ENCODE measurements at regions not wholly inside any gene's neighbourhood (a gene's known extent, or its start where the extent isn't known, plus 50 kb on each side); places are given as distances from the start of the nearest gene placed in this dataset.
"Not testable (repeated sequence)": the region's sequence is repeated elsewhere in the genome, so short reads cannot be mapped to it uniquely, and the experiment has no call there.

DNA sequence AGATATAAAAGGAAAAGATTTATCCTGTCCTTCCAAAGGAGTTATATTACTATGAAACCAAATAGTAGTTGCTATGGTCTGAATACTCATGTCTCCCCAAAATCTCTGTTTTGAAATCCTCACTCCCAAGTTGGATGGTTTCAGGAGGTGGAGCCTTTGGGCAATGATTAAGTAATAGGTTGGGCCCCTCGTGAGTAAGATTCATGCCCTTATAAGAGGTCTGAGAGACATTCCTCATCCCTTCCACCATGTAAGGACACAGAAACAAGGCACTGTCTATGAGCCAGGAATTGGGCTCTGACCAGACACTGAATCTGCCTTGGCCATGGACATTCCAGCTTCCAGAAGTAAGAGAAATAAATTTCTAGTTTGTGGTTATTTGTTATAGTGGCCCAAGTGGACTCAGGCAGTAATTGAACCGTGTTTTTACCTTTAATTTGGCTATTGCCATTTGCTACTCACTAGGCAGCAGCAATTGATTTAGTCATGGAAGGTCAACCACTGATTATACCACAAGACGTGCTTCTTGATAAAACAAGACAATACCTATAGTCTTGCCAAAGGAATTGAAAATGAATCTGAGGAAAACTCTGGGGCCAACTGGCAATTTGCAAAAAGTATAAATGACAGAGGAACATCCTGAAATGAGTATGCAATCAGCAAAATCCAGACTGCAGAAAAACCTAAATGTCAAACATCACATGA is 717.4 kb upstream of the SPRY2 start:
- DNase-seq, result no peak
- Histone ChIP-seq H3K36me3 (replicated peaks; ENCODE audit: control insufficient read depth, insufficient read depth, low read length) (no peaks in the 10 kb centered on the region), H3K4me3 (ENCODE audit: insufficient read depth, low read depth, low read length) (no peak overlapping the region), H3K27me3 (ENCODE audit: control insufficient read depth, insufficient read depth, low read length) (no peaks in the 10 kb centered on the region)

DNA sequence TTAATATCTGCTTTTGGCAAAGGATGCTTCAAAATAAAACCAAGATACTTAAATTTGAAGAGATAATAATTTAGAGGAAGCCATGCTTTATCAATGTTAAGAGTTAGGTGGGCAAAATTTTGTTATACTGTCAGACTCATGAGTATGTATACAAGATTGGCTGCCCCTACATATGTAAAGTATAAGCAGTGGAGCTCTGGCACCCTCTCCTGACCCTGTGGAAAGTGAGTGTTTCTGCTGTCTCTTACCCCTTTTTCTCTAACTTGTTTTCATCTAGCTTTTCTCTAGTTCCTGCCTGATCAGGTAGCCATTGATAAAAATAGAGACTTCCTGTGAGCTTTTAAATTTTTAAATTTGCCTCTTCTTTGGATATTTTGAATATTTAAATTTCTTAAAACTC is 710.9 kb upstream of the SPRY2 start:
- peak; percentile 3 for DNase-seq

DNA sequence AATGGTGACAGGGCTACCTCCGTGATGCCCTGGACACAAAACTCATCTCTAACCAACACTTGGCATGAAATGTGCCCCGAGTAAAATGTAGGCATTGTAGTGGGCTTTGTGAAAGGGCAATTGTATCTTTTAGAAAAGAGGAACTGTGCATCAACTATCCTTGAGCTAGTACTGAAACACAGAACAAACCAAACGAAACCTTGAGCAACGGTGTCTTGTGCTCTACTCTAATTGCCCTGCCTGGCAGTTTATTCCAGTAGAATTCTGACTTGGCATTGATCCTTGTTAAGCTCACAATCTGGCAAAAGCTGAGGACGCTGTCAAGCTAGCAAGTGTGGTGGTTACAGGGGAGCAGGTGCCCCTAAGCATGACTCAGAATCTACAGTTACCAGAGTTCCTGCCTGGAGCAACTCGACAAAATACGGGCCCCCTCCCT is 707.1 kb upstream of the SPRY2 start:
- no peak for DNase-seq
- H3K27me3 ChIP-seq (ENCODE audit: control insufficient read depth, insufficient read depth, low read length), result no peaks in the 10 kb centered on the region
- H3K36me3 ChIP-seq (replicated peaks; ENCODE audit: control insufficient read depth, insufficient read depth, low read length), result no peaks in the 10 kb centered on the region
- no peak overlapping the region for H3K4me3 ChIP-seq (ENCODE audit: insufficient read depth, low read depth, low read length)

More for the DNA sequence above, 710.9 kb upstream of the SPRY2 start:
- Histone ChIP-seq H3K4me3 (ENCODE audit: insufficient read depth, low read depth, low read length) (no peak overlapping the region), H3K36me3 (replicated peaks; ENCODE audit: control insufficient read depth, insufficient read depth, low read length) (no peaks in the 10 kb centered on the region), H3K27me3 (ENCODE audit: control insufficient read depth, insufficient read depth, low read length) (no peaks in the 10 kb centered on the region)

DNA sequence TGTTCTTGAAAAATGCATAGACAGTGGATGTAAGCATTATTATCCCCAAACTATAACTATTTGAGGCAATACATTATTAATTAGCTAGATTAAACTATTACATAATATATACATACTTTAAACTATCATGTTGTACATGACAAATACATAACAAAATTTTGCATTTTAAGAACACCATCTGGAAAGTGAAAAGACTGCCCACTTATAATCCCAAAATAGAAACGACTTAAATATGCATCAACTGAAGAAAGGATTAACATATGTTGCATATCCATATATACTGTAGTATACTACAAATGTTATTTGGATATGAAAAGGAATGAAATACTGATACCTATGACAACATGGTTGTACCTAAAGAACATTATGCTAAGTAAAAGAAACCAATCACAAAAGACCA is 700.8 kb upstream of the SPRY2 start:
- H3K27me3 ChIP-seq (ENCODE audit: control insufficient read depth, insufficient read depth, low read length), result no peaks in the 10 kb centered on the region
- H3K36me3 ChIP-seq (replicated peaks; ENCODE audit: control insufficient read depth, insufficient read depth, low read length), result no peaks in the 10 kb centered on the region
- no peak overlapping the region for H3K4me3 ChIP-seq (ENCODE audit: insufficient read depth, low read depth, low read length)
- DNase-seq, result no peak

DNA sequence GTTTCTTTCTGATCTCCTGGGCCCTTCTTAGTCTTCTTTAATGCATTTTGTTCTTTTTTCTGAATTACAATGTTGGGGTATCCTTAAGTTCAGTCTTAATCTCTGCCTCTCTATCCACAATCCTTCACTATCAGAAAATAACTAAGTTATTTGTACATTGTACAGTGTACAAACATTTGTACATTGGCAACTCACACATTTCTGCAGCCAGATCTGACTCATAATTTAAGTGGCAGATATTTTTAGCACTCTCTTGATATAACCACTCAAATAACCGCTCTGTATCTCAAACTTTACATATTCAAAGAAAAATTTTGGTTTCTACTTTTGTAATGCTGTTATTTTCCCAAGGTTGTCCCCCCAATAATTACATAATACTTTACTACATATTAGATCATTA is 691.1 kb upstream of the SPRY2 start:
- Histone ChIP-seq H3K36me3 (replicated peaks; ENCODE audit: control insufficient read depth, insufficient read depth, low read length) (no peaks in the 10 kb centered on the region), H3K4me3 (ENCODE audit: insufficient read depth, low read depth, low read length) (no peak overlapping the region), H3K27me3 (ENCODE audit: control insufficient read depth, insufficient read depth, low read length) (no peaks in the 10 kb centered on the region)
- no peak for DNase-seq

DNA sequence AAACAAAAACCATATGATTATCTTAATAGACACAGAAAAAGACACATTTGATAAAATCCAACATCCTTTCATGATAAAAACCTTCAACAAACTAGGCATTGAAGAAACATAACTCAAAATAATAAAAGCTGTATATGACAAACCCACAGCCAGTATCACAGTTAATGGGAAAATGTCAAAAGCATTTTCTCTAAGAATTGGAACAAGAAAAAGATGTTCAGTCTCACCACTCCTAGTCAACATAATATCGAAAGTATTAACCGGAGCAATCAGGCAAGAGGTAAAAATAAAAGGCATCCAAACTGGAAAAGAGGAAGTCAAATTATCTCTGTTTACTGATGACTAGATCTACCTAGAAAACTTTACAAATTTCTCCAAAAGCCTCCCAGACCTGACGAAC is 684.2 kb upstream of the SPRY2 start:
- H3K27me3 ChIP-seq (ENCODE audit: control insufficient read depth, insufficient read depth, low read length), result no peaks in the 10 kb centered on the region
- no peaks in the 10 kb centered on the region for H3K36me3 ChIP-seq (replicated peaks; ENCODE audit: control insufficient read depth, insufficient read depth, low read length)
- H3K4me3 ChIP-seq (ENCODE audit: insufficient read depth, low read depth, low read length), result no peak overlapping the region
- DNase-seq, result no peak

DNA sequence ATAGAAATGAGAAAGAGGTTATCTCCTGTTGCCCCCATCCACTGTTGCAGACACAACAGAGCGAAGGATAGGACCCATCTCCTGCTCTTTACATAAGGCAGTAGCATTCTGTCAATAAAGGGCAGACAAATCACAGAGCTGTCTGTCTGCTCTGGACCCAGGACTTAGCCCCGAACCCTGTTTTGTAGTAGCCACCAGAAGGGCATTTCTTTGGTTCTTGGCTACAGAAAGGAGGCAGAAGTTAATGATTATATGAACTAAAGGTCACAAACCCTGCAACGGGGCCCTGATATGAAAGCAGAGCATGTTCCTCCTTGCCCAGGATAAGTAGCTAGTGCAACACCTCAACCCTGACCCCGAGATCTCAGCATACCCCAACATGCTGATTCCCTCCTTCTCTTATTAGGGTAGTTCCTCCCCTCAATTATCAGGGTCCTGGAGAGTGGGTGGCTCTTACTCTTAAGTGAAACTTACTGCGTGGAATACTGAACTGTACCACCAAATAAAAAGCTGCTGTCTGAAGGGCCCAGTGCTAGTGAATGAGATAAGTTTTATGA is 680.4 kb upstream of the SPRY2 start:
- H3K36me3 ChIP-seq (replicated peaks; ENCODE audit: control insufficient read depth, insufficient read depth, low read length), result no peaks in the 10 kb centered on the region; the same call in 1 of the 2 replicates
- H3K4me3 ChIP-seq (ENCODE audit: insufficient read depth, low read depth, low read length), result no peak overlapping the region
- no peak for DNase-seq
- no peaks in the 10 kb centered on the region for H3K27me3 ChIP-seq (ENCODE audit: control insufficient read depth, insufficient read depth, low read length)

DNA sequence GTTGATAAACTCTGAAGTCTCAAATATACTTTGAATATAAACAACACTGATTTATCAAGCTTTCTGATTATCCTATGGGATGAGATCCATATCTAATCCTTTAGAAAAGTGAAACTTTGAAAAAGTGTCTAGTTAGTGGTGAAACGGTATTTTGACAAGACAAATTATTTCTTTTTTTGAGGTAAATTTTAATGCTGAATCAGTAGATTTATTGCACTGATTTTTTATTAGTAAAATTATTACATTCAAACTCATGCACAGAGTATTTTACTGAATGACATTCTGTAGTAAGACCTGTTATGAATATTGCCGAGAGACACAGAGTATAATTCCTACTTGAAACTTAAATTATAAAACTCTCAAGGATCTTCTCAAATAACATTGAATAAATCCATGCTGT is 679.1 kb upstream of the SPRY2 start:
- no peaks in the 10 kb centered on the region; the same call in 1 of the 2 replicates for H3K36me3 ChIP-seq (replicated peaks; ENCODE audit: control insufficient read depth, insufficient read depth, low read length)
- H3K4me3 ChIP-seq (ENCODE audit: insufficient read depth, low read depth, low read length), result no peak overlapping the region
- no peak for DNase-seq
- H3K27me3 ChIP-seq (ENCODE audit: control insufficient read depth, insufficient read depth, low read length), result no peaks in the 10 kb centered on the region

DNA sequence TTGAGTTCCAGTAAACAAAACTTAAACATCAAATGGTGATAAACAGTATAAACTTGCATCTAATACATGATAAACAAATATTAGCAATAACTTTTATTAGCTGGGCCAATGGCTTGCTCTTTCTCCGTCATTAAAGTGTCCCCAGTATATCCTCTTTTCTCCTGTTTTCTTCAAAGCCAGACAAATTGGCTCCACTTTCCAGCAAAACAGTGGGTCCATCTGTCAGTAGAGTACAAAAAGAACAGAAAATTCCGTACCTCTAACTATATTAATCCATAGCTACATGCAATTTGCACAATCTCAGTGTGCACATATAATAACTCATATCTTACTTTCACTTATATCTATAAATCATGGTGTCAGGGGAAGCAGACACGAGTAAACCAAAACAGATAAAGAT is 678.0 kb upstream of the SPRY2 start:
- H3K36me3 ChIP-seq (replicated peaks; ENCODE audit: control insufficient read depth, insufficient read depth, low read length), result no peaks in the 10 kb centered on the region; the same call in 1 of the 2 replicates
- H3K27me3 ChIP-seq (ENCODE audit: control insufficient read depth, insufficient read depth, low read length), result no peaks in the 10 kb centered on the region
- no peak overlapping the region for H3K4me3 ChIP-seq (ENCODE audit: insufficient read depth, low read depth, low read length)
- no peak for DNase-seq

DNA sequence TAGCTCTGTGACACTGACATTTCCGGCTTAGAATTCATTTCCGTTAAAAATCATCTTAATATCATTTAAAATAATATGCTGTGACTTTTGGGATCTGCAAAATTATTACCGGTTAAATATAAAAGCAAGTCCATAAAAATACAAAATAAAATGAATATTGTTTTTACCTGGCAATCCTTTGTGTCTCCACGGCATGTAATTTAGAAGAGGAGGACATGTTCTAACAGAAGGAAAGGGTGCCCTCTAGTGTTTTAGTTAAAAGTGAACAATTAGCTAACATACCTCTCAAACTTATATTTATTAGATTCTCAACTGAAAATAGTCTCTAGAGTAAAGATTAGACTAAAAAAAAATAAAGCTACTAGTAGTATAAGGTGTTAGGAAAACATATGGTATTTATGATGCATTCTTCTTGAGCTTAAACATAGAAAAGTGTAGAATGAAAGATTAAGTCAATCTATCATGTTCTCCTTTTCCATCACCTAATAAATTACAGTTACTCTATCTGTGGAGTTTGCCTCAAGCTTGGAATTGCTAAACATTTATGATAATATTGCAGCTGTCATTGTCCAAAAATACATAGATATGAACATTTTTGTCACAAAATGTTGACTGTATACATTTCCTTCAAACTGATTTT is 676.7 kb upstream of the SPRY2 start:
- Histone ChIP-seq H3K36me3 (replicated peaks; ENCODE audit: control insufficient read depth, insufficient read depth, low read length) (no peaks in the 10 kb centered on the region; the same call in 1 of the 2 replicates), H3K4me3 (ENCODE audit: insufficient read depth, low read depth, low read length) (no peak overlapping the region), H3K27me3 (ENCODE audit: control insufficient read depth, insufficient read depth, low read length) (no peaks in the 10 kb centered on the region)
- DNase-seq, result peak; percentile 19

DNA sequence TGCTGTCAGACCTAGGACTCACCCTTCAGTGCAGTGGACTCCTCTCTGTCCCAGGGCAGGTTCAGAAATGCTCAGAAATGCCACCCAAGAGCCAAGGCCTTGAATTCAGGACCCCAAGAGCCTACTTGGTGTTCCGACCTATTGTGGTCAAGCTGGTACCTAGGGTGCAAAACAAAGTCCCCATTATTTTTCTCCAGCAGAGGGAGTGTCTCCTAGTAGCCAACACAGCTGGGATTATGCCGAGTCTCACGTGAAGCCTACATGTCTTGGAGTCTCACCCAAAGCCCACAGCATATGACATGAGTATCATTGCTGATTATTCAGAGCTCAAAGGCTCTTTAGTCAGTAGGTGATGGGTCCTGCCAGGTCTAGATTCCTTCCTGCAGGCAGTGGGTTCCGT is 671.1 kb upstream of the SPRY2 start:
- DNase-seq, result no peak
- Histone ChIP-seq H3K36me3 (replicated peaks; ENCODE audit: control insufficient read depth, insufficient read depth, low read length) (no peaks in the 10 kb centered on the region; the same call in 1 of the 2 replicates), H3K27me3 (ENCODE audit: control insufficient read depth, insufficient read depth, low read length) (no peaks in the 10 kb centered on the region), H3K4me3 (ENCODE audit: insufficient read depth, low read depth, low read length) (no peak overlapping the region)

DNA sequence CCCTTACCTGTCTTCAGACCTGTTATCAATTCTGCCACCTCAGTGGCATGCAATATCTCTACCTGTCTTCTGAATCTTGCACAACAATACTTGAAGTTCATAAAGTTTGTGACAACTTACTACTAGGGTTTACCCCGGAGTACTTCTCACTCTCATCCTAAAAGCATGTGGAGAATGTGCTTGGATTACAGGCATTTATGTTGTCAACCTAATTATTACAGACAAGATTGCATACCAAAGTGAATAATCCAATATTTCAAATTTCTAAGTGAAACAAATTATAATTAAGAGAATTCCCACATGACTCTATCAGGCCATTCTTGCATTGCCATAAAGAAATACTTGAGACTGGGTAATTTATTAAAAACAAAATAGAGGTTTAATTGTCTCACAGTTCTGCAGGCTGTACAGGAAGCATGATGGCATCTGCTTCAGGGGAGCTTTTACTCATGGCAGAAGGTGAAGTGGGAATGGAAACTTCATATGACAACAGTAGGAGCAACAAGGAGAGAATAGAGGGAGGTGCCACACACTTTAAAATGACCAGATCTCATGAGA is 661.0 kb upstream of the SPRY2 start:
- DNase-seq, result no peak
- Histone ChIP-seq H3K4me3 (ENCODE audit: insufficient read depth, low read depth, low read length) (no peak overlapping the region), H3K27me3 (ENCODE audit: control insufficient read depth, insufficient read depth, low read length) (no peaks in the 10 kb centered on the region), H3K36me3 (replicated peaks; ENCODE audit: control insufficient read depth, insufficient read depth, low read length) (no peaks in the 10 kb centered on the region)

DNA sequence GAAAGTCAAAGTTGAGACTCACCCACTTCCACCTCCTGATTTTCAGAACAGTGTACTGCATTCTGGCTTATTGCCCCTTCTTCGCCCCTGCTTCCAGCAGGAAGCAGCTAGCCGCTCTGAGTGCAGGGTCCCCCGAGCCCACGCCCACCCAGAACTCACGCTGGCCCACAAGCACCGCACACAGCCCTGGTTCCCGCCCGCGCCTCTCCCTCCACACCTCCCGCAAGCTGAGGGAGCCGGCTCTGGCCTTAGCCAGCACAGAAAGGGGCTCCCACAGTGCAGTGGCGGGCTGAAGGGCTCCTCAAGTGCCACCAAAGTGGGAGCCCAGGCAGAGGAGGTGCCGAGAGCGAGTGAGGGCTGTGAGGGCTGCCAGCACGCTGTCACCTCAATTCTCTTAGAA is 657.7 kb upstream of the SPRY2 start:
- DNase-seq, result not testable (repeated sequence)

DNA sequence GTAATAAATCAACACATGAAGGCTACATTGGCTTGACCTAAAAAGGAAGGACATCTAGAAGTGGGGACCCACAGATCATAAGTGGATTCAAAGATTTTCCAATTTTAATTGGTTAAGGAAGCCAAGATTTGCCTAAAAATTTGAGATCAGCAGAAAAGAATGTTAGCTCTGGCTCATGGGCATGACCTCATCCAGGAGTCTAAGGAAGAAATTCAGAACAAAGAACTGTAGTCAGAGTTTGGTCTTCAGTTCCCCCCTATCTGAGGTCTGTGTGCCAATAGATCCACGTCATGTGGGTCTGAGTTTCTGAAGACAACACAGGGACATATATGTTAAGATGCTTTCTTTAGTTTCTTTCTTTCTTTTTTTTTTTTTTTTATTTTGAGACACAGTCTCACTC is 648.8 kb upstream of the SPRY2 start:
- no peak overlapping the region for H3K4me3 ChIP-seq (ENCODE audit: insufficient read depth, low read depth, low read length)
- DNase-seq, result no peak
- no peaks in the 10 kb centered on the region for H3K27me3 ChIP-seq (ENCODE audit: control insufficient read depth, insufficient read depth, low read length)
- no peaks in the 10 kb centered on the region for H3K36me3 ChIP-seq (replicated peaks; ENCODE audit: control insufficient read depth, insufficient read depth, low read length)

More for the DNA sequence above, 657.7 kb upstream of the SPRY2 start:
- H3K4me3 ChIP-seq (ENCODE audit: insufficient read depth, low read depth, low read length); H3K36me3 ChIP-seq (replicated peaks; ENCODE audit: control insufficient read depth, insufficient read depth, low read length); H3K27me3 ChIP-seq (ENCODE audit: control insufficient read depth, insufficient read depth, low read length): not testable (repeated sequence)

DNA sequence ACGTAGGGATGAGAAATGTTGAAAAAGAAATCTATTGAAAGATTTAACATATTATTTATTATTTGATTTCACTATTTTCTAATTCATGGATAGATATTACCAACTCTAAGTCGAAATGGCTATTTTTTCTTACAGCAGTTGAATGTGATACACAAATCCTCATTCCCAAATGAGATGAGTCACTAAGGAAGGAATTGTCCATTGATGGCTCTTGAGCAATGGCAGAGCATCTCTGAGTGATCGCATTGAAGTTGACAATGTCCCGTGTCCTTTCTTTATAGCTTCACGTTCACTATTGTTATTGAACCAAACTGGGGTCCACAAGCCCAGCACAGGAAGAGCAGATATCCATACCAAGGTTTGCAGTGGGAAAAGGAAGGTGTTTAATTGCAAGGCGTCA is 648.3 kb upstream of the SPRY2 start:
- Histone ChIP-seq H3K27me3 (ENCODE audit: control insufficient read depth, insufficient read depth, low read length) (no peaks in the 10 kb centered on the region), H3K4me3 (ENCODE audit: insufficient read depth, low read depth, low read length) (no peak overlapping the region), H3K36me3 (replicated peaks; ENCODE audit: control insufficient read depth, insufficient read depth, low read length) (no peaks in the 10 kb centered on the region)
- DNase-seq, result no peak

All from H7 (cell line).